ENCODE measurements at regions not wholly inside any gene's neighbourhood (a gene's known extent, or its start where the extent isn't known, plus 50 kb on each side); places are given as distances from the start of the nearest gene placed in this dataset.

GRCh38 chr14:25908277-25909044, 689.4 kb downstream of the NOVA1 start:
- no peaks in the 10 kb centered on the region for H3K27me3 ChIP-seq (ENCODE audit: control insufficient read depth, insufficient read depth, low read length)
- peaks cover 8% of the 10 kb centered on the region for H3K9me3 ChIP-seq (ENCODE audit: control insufficient read depth, insufficient read depth, low read length)
- H4K91ac ChIP-seq (ENCODE audit: insufficient read depth, low read depth, low read length), result no peak overlapping the region
- H3K9me1 ChIP-seq (ENCODE audit: insufficient read depth, low read length), result no peaks in the 10 kb centered on the region
- H3K56ac ChIP-seq (ENCODE audit: extremely low read depth, insufficient read depth, low read length), result no peak overlapping the region
- no peak overlapping the region for H2BK15ac ChIP-seq (ENCODE audit: low read depth, low read length)
- in situ Hi-C loops (cut with MboI; ENCODE audit: low sequenced_read_pairs) (no loop called here), intact Hi-C loops (cut with micrococcal nuclease) (no loop called here), dilution Hi-C loops (cut with HindIII; ENCODE audit: low sequenced_read_pairs, unreplicated experiment) (no loop called here)
- H2BK120ac ChIP-seq (ENCODE audit: low read depth, low read length), result no peak overlapping the region
- H3K9ac ChIP-seq (ENCODE audit: low read depth, low read length), result no peak overlapping the region
- H3K14ac ChIP-seq (replicated peaks; ENCODE audit: low read depth, low read length), result no peak overlapping the region
- H3K18ac ChIP-seq (ENCODE audit: low read depth, low read length), result no peak overlapping the region
- H3K4me1 ChIP-seq (ENCODE audit: control insufficient read depth, insufficient read depth, low read length), result no peaks in the 10 kb centered on the region
- no peak overlapping the region for H2AK9ac ChIP-seq (replicated peaks; ENCODE audit: low read depth, low read length, poor library complexity)
- H4K20me1 ChIP-seq (ENCODE audit: insufficient read depth, low read length), result no peaks in the 10 kb centered on the region
- no TSS peak for BruUV-seq (replicated peaks)
- no peak overlapping the region for H2AFZ ChIP-seq (replicated peaks; ENCODE audit: low read length, poor library complexity)
- DNase-seq (no peak), ATAC-seq (ENCODE audit: low read depth) (no peak)
- no peak overlapping the region for H2AK5ac ChIP-seq (ENCODE audit: low read depth, low read length)
- H4K8ac ChIP-seq (ENCODE audit: low read depth in 2 of 2, low read length in 2 of 2), result no peak overlapping the region
- ChIA-PET POLR2A (ENCODE audit: unreplicated experiment) (no interaction called here), CTCF (no interaction called here)
- H3K27ac ChIP-seq (ENCODE audit: insufficient read depth, low read length), result no peak overlapping the region
- no peak overlapping the region for H4K5ac ChIP-seq (ENCODE audit: low read depth, low read length)
- no peak overlapping the region for H3K4me2 ChIP-seq (ENCODE audit: low read depth, low read length)
- H3K4ac ChIP-seq (ENCODE audit: low read depth, low read length), result no peak overlapping the region
- no peaks in the 10 kb centered on the region for H3K36me3 ChIP-seq (ENCODE audit: control insufficient read depth, insufficient read depth, low read length)
- H3K4me3 ChIP-seq (ENCODE audit: insufficient read depth, low read depth, low read length), result no peak overlapping the region
- H3K79me1 ChIP-seq (ENCODE audit: low read depth in 1 of 2, low read length in 2 of 2), result no peaks in the 10 kb centered on the region
- H2BK5ac ChIP-seq (ENCODE audit: low read depth, low read length, poor library complexity, severe bottlenecking), result no peak overlapping the region
- no peak overlapping the region for H2BK20ac ChIP-seq (ENCODE audit: low read depth, low read length)
- TF ChIP-seq CTCF (conservative IDR thresholded peaks at IDR 0.05; ENCODE audit: low read depth, low read length) (no peak), USF2 (IDR thresholded peaks at IDR 0.05; ENCODE audit: low read depth, low read length) (no peak), FOS (IDR thresholded peaks at IDR 0.05; ENCODE audit: low read depth, low read length) (no peak), RCOR1 (IDR thresholded peaks at IDR 0.05; ENCODE audit: insufficient replicate concordance, low read length) (no peak), CHD1 (IDR thresholded peaks at IDR 0.05; ENCODE audit: low read depth, low read length) (no peak), MAZ (IDR thresholded peaks at IDR 0.05; ENCODE audit: borderline replicate concordance, low read depth, low read length) (no peak)
- WGBS, 2 experiments (ENCODE audit: extremely low coverage in 2 of 2, insufficient read length in 1 of 2), result no CpG with 5 or more reads among the region's 3 CpGs
- no peak overlapping the region for H3K23ac ChIP-seq (ENCODE audit: low read depth, low read length)
